A673 (cell line): ENCODE measurements at regions not wholly inside any gene's neighbourhood (a gene's known extent, or its start where the extent isn't known, plus 50 kb on each side); places are given as distances from the start of the nearest gene placed in this dataset.

Experiments
- BruUV-seq: library from RNA; stranded (reverse); fragments of 400-500 nt; replicated peaks from 2 replicates; lab custom pipeline; 2021; lab: Mats Ljungman, UMichigan
- CTCF ChIA-PET: fragments of 300-600 bp; sonication (Branson Sonifier 250); formaldehyde crosslinking; loops from one replicate; lab custom pipeline; 2022; ENCODE audit warnings: antibody characterized with exemption; lab: Charles Lee
- POLR2A ChIA-PET: fragments of 300-600 bp; sonication (Branson Sonifier 250); formaldehyde crosslinking; loops from one replicate; lab custom pipeline; 2022; ENCODE audit warnings: antibody characterized with exemption; ENCODE audit not compliant: low non-redundant PET; lab: Charles Lee
- DNase-seq: peaks from one replicate; pipeline ENCODE4 v3.0.0-alpha.2; 2015; ENCODE audit warnings: low spot score
- H3K27ac ChIP-seq: fragments of 200-600 bp; sonication (generic); 2 replicates; pipeline ENCODE4 v1.5.1; 2016; ENCODE audit warnings: mixed run types, low read depth, mild to moderate bottlenecking, mixed read lengths, antibody characterized with exemption, low read length; ENCODE audit not compliant: poor library complexity, severe bottlenecking
- H3K27me3 ChIP-seq: fragments of 200-600 bp; sonication (generic); replicated peaks from 2 replicates; pipeline ENCODE4 v1.6.1; 2017; ENCODE audit warnings: mixed run types, low read depth, mild to moderate bottlenecking, mixed read lengths, antibody characterized with exemption, low read length; ENCODE audit not compliant: insufficient read depth, poor library complexity
- H3K36me3 ChIP-seq: fragments of 200-600 bp; sonication (generic); 2 replicates; pipeline ENCODE4 v1.6.1; 2016; ENCODE audit warnings: mixed run types, mild to moderate bottlenecking, mixed read lengths, antibody characterized with exemption, low read length; ENCODE audit not compliant: insufficient read depth, poor library complexity, severe bottlenecking
- H3K4me1 ChIP-seq: fragments of 200-600 bp; sonication (generic); 2 replicates; pipeline ENCODE4 v1.6.1; 2017; ENCODE audit warnings: mixed run types, mild to moderate bottlenecking, mixed read lengths, antibody characterized with exemption, low read length; ENCODE audit not compliant: insufficient read depth, poor library complexity, severe bottlenecking
- H3K4me3 ChIP-seq: fragments of 200-600 bp; sonication (generic); 2 replicates; pipeline ENCODE4 v1.5.1; 2016; ENCODE audit warnings: low read depth, mixed run types, mild to moderate bottlenecking, mixed read lengths, low read length; ENCODE audit not compliant: poor library complexity, severe bottlenecking
- H3K9me3 ChIP-seq: fragments of 200-600 bp; sonication (generic); 2 replicates; pipeline ENCODE4 v1.6.1; 2016; ENCODE audit warnings: mixed run types, low read depth, mild to moderate bottlenecking, mixed read lengths, antibody characterized with exemption, low read length; ENCODE audit not compliant: poor library complexity, severe bottlenecking
- CTCF ChIP-seq: fragments of 300-800, 200-600 bp; sonication (generic); conservative IDR thresholded peaks from 2 replicates; pipeline ENCODE4 v1.5.1; 2017; ENCODE audit warnings: low read depth, mild to moderate bottlenecking, antibody characterized with exemption, low read length, moderate library complexity, mixed read lengths
- EZH2 ChIP-seq: fragments of 200-600 bp; sonication (generic); IDR thresholded peaks from 2 replicates; pipeline ENCODE4 v1.6.1; 2017; ENCODE audit warnings: borderline replicate concordance, low read depth, mild to moderate bottlenecking, mixed read lengths, antibody characterized with exemption, low read length; ENCODE audit not compliant: poor library complexity, severe bottlenecking
- intact Hi-C: fragments of 100-400 bp; cut with micrococcal nuclease; formaldehyde crosslinking; loops from one replicate; pipeline ENCODE4 v1.10.0; 2022; ENCODE audit not compliant: unreplicated experiment

- Histone ChIP-seq H3K27me3 (no peaks in the 10 kb centered on the region), H3K9me3 (no peaks in the 10 kb centered on the region), H3K36me3 (no peaks in the 10 kb centered on the region), H3K4me1 (no peaks in the 10 kb centered on the region), H3K27ac (no peak overlapping the region), H3K4me3 (no peak overlapping the region)
- BruUV-seq, result no TSS peak
- ChIA-PET CTCF (no interaction called here), POLR2A (no interaction called here)
- DNase-seq, result no peak
- TF ChIP-seq CTCF (no peak), EZH2 (no peak)
- intact Hi-C loops, result no loop called here
These were observed 480.3 kb upstream of the GOT2 start for GRCh38 chr16:59214455-59214854.

GRCh38 chr16:59213952-59214351 is 479.8 kb upstream of the GOT2 start:
- no peak overlapping the region for H3K4me3 ChIP-seq
- no peak for DNase-seq
- H3K36me3 ChIP-seq, result no peaks in the 10 kb centered on the region
- ChIA-PET CTCF (no interaction called here), POLR2A (no interaction called here)
- TF ChIP-seq EZH2, result no peak
- H3K4me1 ChIP-seq, result no peaks in the 10 kb centered on the region
- no TSS peak for BruUV-seq
- no peaks in the 10 kb centered on the region for H3K9me3 ChIP-seq
- intact Hi-C loops, result no loop called here
- H3K27me3 ChIP-seq, result no peaks in the 10 kb centered on the region
- H3K27ac ChIP-seq, result no peak overlapping the region

GRCh38 chr16:59212492-59213024 is 478.4 kb upstream of the GOT2 start:
- ChIA-PET POLR2A (no interaction called here), CTCF (no interaction called here)
- no TSS peak for BruUV-seq
- intact Hi-C loops, result no loop called here
- H3K36me3 ChIP-seq, result no peaks in the 10 kb centered on the region
- H3K27me3 ChIP-seq, result no peaks in the 10 kb centered on the region
- DNase-seq, result no peak
- no peak overlapping the region for H3K4me3 ChIP-seq
- no peaks in the 10 kb centered on the region for H3K9me3 ChIP-seq
- no peaks in the 10 kb centered on the region for H3K4me1 ChIP-seq
- no peak for TF ChIP-seq EZH2
- no peak overlapping the region for H3K27ac ChIP-seq

- no peaks in the 10 kb centered on the region for H3K9me3 ChIP-seq
- no peak overlapping the region for H3K27ac ChIP-seq
- no peak for DNase-seq
- H3K4me3 ChIP-seq, result no peak overlapping the region
- H3K36me3 ChIP-seq, result no peaks in the 10 kb centered on the region
- intact Hi-C loops, result no loop called here
- no peaks in the 10 kb centered on the region for H3K4me1 ChIP-seq
- H3K27me3 ChIP-seq, result no peaks in the 10 kb centered on the region
- no TSS peak for BruUV-seq
- CTCF ChIA-PET, result no interaction called here
- POLR2A ChIA-PET, result no interaction called here
- no peak for TF ChIP-seq CTCF
- no peak for TF ChIP-seq EZH2
These were observed 476.9 kb upstream of the GOT2 start for GRCh38 chr16:59210955-59211541.
